NAMALWA (cell line): ENCODE measurements at regions not wholly inside any gene's neighbourhood (a gene's known extent, or its start where the extent isn't known, plus 50 kb on each side); places are given as distances from the start of the nearest gene placed in this dataset.
"Not testable (repeated sequence)": the region's sequence is repeated elsewhere in the genome, so short reads cannot be mapped to it uniquely, and the experiment has no call there.

Source experiments
- DNase-seq: peaks from one replicate; pipeline ENCODE4 v3.0.0-alpha.2; 2015; ENCODE audit warnings: low spot score

- DNase-seq: no peak
These were observed 888.6 kb downstream of the TMTC2 start for GRCh38 chr12:83575326-83575725.

DNA sequence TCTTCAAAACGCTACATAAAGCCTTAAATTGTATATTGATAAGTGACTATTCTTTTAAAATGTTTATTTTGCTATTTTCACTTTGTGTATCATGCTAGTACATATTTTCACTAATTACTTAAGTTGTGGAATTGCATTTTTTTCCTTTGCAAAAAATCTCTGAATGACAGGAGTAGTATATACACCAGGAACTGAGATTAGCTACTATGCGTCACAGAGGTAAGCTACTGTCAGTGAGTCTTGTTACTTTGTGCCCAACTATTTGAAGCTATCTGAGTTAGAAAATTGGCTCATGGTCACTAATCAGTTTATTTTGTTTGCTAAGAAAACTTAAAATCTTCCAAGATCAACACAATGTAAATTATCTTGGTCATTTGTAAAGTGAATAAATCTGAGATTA is 887.4 kb downstream of the TMTC2 start:
- no peak for DNase-seq

DNA sequence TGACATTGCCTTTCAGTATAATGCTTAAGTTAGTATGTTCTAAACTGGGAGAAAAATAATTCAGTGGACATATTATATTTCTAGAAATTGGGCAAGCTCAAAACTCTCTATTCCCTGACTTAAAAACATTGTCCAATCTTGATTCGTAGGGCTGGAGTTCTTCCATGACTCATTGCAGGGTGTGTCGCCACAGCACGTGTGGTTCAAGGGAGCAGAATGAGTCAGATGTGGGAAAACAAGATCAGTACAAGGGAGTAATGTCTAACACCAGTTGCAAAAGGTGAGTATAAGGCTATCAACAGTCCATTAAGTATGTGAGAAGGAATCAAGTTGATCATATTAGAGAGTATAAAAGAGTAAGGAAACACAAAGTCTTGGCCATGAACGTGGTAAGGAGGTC is 887.0 kb downstream of the TMTC2 start:
- no peak for DNase-seq

DNA sequence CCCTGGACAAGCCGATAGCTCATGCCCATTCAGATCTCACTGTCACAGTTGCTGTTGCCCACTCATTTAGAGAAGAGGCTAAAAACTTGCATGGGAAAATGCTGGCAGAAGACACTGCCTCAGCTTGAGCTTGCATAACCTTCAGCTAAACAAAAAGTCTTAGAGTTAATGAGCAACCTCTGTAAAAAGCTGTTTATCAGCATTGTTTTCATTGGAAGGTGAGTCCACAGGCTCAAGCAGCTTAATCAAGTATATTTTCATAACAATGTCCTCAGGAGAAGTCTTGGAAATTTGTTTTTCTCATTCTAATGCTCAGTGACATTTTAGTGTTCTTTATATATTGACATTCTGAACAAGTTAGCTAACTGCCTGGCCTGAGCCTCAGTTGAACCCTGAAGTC is 872.9 kb downstream of the TMTC2 start:
- no peak for DNase-seq

DNA sequence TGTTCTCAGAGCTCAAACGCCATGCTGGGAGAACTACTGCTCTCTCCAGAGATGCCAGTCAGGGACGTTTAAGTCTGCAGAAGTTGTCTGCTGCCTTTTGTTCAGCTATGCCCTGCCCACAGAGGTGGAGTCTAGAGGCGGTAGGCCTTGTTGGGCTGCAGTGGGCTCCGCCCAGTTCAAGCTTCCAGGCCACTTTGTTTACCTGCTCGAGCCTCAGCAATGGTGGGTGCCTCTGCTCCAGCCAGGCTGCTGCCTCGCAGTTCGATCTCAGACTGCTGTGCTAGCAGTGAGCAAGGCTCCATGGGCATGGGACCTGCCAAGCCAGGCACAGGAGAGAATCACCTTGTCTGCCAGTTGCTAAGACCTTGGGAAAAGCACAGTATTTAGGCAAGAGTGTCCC is 869.3 kb downstream of the TMTC2 start:
- DNase-seq: not testable (repeated sequence)

GRCh38 chr12:83541446-83541845 is 854.7 kb downstream of the TMTC2 start:
- no peak for DNase-seq

- no peak for DNase-seq
These were observed 851.8 kb downstream of the TMTC2 start for GRCh38 chr12:83538361-83538965.

DNA sequence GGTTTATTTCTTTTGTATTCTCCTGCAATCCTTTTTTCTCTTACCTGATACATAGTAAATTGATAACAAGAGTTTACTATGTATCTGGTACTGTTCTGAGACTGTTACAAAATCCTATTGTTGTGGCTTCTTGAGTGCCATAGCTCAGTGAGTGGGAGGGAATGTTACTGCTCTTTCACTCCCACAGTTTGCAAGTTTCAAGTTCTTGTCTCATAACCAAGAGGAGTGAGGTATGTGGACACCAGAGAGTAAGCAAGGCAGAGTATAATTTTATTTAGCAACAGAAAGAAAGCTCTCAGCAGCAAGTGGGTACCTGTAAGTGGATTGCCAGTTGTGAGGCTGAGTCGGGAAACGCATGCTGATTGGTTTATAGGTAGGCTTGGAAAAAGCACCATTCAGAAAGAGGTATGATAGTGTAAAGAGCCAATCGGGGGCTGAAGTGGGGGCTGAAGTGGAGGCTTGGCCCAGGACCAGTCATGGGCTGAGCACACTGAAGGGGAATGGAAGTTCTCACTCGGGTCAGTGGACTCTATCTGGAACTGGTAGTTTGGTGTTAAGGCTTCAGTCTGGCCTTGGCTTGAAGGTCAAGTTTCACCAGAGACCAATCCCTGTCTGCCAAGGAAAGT is 850.8 kb downstream of the TMTC2 start:
- no peak for DNase-seq

DNA sequence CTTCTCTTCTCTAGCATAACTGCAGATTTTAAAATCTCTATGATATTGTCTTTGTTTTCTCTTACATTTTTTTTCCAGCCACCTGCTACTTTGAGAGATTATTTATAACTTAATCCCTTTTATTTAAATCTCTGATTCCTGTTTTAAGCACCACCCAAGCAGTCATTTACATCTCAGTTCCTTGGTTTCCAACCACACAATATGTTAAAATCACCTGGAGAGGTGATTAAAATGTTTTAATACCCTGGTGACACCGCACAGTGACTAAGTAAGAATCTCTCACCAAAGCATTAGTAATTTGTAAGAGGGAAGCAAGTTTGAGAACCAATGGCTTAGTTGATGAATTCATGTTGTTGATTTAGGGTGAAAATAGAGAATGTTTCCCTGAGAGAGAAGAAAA is 849.8 kb downstream of the TMTC2 start:
- no peak for DNase-seq

DNA sequence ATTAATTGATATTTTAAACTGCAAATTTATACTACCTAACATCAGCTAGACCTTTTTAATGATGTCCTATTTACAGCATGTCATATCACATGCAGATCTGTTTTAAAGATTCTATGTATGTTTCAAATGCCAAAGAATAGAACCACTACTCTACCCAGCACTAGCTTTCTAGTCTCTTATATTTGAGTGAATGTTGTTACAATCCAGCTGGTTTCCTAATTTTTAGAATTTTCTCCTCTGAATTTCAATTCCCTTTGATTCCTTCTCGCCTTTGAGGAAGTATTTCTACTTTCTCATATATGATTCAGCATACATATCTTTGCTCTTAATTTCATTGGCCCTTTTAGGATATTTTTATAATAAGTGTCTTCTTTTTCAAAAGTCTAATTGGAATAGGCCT is 841.9 kb downstream of the TMTC2 start:
- DNase-seq: no peak

DNA sequence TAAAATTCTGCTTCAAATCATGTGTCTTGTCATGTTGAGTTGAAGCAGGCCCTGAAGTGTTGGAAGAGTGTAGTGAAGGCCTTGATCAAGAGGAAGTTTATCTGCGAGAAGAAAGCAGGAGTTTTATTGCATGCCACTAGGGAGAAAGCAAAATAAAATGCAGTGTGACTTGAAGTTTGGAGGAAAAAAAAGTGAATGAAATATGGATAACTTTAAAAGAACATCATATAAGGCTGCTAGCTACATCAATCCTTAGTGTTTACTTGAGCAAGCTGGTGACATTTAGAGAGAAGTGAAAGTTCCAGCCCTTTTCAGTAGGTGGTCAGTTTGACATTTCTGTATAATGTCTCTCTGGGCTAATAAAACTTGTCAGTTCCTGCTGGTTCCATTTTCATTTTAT is 841.1 kb downstream of the TMTC2 start:
- DNase-seq: no peak

DNA sequence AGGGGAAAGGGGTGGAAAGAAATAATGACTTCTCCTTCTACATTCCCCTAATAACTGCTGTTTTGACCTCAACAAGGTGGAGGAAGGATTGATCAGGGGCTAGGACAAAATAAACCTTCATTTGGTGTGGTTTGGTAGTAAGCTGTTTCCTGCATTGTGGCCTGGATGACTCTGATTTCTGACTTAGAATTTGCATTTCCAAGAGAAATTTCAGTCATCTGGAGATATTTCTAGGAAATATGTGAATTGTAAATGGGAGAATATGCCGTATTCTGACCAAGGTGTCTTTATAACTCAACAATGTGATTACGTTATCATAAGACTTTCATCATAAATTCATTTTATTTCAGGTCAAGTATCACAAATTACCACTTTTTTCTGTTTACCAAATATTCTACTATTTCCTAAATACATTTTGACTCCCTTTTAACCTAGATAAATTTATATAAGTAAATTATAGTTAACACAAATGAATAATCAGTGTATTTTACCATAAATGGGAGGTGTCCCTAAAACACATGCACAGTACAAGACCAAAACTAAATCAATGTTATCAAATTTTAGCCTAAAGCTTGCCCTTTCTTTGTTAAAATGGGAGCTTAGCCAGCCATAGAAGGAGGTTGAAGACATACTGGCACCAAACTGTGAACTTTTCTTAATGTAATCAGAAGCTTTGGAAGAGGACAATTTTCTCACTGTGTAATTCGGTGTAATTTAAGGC is 828.8 kb downstream of the TMTC2 start:
- no peak for DNase-seq

GRCh38 chr12:83514372-83514771 is 827.7 kb downstream of the TMTC2 start:
- DNase-seq: no peak

GRCh38 chr12:83506841-83507240 is 820.1 kb downstream of the TMTC2 start:
- DNase-seq: no peak

DNA sequence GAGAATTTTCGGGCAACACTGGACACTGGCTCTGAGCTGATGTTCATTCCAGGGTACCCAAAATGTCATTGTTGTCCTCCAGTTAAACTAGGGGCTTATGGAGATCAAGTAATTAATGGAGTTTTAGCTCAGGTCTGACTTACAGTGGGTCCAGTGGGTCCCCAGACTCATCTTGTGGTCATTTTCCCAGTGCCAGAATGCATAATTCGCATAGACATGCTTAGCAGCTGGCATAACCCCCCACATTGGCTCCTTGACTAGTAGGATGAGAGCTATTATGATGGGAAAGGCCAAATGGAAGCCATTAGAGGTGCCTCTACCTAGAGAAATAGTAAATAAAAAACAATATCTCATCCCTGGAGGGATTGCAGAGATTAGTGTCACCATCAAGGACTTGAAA is 818.9 kb downstream of the TMTC2 start:
- no peak for DNase-seq

GRCh38 chr12:83499894-83500293 is 813.2 kb downstream of the TMTC2 start:
- not testable (repeated sequence) for DNase-seq

- DNase-seq: no peak
These were observed 791.0 kb downstream of the TMTC2 start for GRCh38 chr12:83477696-83478095.

- DNase-seq: no peak
These were observed 790.3 kb downstream of the TMTC2 start for GRCh38 chr12:83476695-83477690.

DNA sequence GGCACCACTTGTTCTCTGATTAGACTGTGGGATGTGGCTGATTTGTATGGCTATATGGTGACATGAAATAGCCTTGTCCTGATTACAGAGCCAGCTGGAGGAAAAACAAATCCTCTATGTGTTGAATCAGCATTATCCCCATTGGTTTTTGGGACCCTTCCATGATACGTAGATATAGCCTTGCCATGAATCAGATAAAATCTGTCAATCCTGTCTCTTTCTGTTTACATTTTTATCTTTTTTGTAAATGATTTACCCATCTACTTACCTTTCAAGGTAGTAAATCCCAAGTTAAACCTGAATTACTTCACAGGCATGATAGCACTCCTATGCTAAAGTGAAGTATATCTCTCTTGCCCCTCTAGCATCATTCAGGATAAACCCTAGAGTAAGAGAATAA is 789.3 kb downstream of the TMTC2 start:
- DNase-seq: no peak

- no peak for DNase-seq
These were observed 787.7 kb downstream of the TMTC2 start for GRCh38 chr12:83474369-83474768.

- DNase-seq: no peak
These were observed 786.8 kb downstream of the TMTC2 start for GRCh38 chr12:83473408-83474095.

GRCh38 chr12:83472772-83473171 is 786.1 kb downstream of the TMTC2 start:
- DNase-seq: no peak
